Keratinocyte (primary cell): ENCODE measurements at regions not wholly inside any gene's neighbourhood (a gene's known extent, or its start where the extent isn't known, plus 50 kb on each side); places are given as distances from the start of the nearest gene placed in this dataset.

Source experiments
- CTCF ChIP-seq, 3 experiments: IDR thresholded peaks in 1 of 3; conservative IDR thresholded peaks in 1 of 3; optimal IDR thresholded peaks in 1 of 3; 2 replicates in 2 of 3; 3 replicates in 1 of 3; pipeline versions ENCODE3 to v1.5.1; 2011; ENCODE audit warnings: low read length in 3 of 3, mild to moderate bottlenecking in 3 of 3, moderate library complexity in 2 of 3, control low read depth in 1 of 3, inconsistent platforms in 1 of 3; ENCODE audit not compliant: insufficient read depth in 2 of 3; ENCODE audit errors: extremely low read depth in 1 of 3
- EZH2 ChIP-seq: IDR thresholded peaks from one replicate; pipeline ENCODE4 v1.6.1; 2012; ENCODE audit warnings: inconsistent platforms, mild to moderate bottlenecking, low read length, moderate library complexity

GRCh38 chr3:22231061-22231460, 480.1 kb upstream of the ZNF385D start:
- TF ChIP-seq CTCF (optimal IDR thresholded peaks at IDR 0.05 in 1 of 3, IDR thresholded peaks at IDR 0.05 in 1 of 3, conservative IDR thresholded peaks at IDR 0.05 in 1 of 3; ENCODE audit: extremely low read depth in 1 of 3, insufficient read depth in 2 of 3, low read length in 3 of 3) = no peak
- TF ChIP-seq EZH2 = no peak
